ENCODE measurements at regions not wholly inside any gene's neighbourhood (a gene's known extent, or its start where the extent isn't known, plus 50 kb on each side); places are given as distances from the start of the nearest gene placed in this dataset.
"Not testable (repeated sequence)": the region's sequence is repeated elsewhere in the genome, so short reads cannot be mapped to it uniquely, and the experiment has no call there.

GRCh38 chr2:44087036-44087713, 81.5 kb upstream of the PPM1B start:
- DNase-seq, result peak; percentile 66

DNA sequence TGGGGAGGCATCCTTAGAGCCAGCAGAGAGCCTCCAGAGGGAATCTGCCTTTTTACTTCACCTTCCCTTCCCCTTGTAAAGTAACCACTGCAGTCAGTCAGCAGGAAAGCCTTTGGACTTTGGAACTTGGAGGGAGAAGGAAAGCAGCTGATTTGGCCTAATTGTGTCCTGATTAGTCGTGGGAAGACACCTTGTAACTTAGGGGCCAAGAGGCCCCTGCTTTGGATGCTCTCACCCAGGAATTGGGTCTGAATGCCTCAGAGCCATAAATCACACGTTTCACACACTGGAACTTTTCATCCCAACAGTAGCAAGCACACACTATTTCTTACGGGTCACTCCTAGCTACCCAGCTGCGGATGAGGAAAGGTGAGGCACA, 81.0 kb upstream of the PPM1B start:
- no peak for DNase-seq

GRCh38 chr2:44092519-44092918, 76.2 kb upstream of the PPM1B start:
- DNase-seq, result not testable (repeated sequence)

DNA sequence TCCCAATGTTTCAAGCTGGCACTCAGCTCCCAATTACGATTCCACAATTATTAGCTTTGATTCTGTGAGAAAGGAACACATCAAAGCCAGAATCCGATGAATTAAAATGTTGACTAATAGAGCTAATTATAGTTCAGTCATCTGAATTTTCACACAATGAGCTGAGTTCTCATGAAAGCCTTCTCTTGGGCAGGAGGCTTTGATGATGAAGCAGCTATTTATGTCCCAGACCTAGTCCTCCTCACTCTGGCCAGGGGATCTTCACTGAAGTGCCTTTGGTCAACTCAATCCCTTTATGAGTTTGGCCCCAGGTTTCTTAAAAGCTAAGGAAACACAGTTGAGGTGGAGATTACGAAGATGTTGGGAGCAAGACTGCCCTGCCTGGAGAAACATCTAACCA, 74.7 kb upstream of the PPM1B start:
- no peak for DNase-seq

DNA sequence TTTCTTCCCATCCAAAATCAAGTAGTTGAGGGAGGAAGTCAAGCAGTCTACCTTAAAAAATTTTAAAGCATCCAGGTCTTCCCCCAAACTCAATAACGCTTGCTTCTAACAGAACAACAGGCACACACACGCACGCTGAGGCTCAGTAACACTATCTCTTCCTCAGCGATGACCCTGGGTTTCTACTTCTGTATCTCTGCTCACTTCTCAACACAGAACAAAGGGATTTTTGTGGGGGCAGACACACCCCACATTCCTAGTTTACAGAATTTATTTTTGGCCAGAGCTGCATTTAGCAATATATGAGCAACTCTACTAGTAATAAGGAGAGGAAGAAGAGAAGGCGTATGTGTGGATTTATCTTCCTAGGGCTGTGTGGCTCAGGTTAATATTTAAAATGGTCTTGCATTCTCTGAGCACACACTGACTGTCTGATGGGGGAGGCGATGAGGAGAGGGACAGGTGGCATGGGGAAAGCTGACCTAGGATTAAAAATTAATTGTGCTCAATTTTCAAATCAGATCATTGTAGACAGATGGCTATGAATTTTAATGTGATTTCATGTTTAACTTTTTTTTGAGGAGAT, 71.3 kb upstream of the PPM1B start:
- no peak for DNase-seq

DNA sequence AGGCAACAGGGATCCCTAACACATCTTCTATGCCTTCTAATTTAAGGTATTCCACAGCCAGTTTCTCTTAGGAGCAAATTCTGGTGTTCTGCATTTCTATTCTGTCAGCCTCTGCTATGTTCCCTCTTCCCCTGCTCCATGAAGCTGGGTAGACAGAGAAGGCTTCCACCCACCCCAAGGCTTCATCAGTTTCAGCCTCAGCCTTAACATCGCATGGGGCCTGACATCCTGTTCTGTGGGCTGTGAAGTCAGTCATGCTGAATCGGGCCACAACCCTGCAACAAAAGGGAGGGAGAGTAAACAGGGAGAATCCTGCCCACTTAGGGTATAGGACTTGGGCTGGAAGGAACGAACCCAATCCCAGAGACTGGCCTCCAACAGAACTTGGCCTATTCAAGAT, 70.6 kb upstream of the PPM1B start:
- no peak for DNase-seq

DNA sequence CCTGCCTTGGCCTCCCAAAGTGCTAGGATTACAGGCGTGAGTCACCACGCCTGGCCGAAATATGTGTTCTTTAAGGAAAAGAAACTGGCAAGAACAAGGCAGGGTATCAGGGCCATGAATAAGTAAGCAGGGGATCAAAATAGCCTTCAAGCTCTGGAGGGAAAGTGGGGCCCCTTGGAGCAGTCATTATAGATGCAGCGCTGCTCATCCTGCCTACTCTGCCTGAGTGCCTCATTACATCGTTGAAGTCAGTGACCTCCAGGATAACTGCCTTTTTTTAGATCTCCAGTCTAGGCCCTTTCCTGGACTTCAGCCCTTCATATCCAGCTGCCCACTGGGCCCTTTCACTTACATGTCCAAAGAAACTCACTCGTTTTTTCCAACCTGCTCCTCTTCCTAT, 69.8 kb upstream of the PPM1B start:
- DNase-seq, result no peak

GRCh38 chr2:44100351-44100750, 68.3 kb upstream of the PPM1B start:
- peak; percentile 69 for DNase-seq

GRCh38 chr2:44101246-44101645, 67.4 kb upstream of the PPM1B start:
- DNase-seq, result no peak

GRCh38 chr2:44102790-44103562, 65.7 kb upstream of the PPM1B start:
- no peak for DNase-seq

GRCh38 chr2:44103639-44104038, 65.0 kb upstream of the PPM1B start:
- no peak for DNase-seq

DNA sequence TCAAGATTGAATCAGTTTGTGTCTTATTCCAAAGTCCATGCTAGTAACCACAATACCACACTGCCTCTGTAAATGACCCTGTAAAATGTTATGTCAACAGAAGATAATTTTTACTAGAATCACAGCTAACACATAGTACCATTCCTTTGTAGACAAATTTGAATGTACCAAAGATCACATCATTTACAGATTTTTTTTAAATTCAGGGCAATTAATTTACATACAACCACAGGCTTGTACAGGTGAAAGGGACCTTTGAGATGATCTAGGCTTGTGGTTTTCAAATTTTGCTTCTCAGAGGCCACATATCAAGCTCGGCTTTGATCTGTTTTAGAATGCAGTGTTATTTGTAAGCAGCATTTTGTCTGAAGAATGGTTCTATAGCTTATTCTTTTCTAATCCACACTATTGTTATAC, 63.8 kb upstream of the PPM1B start:
- no peak for DNase-seq

GRCh38 chr2:44106509-44106908, 62.2 kb upstream of the PPM1B start:
- DNase-seq, result not testable (repeated sequence)

DNA sequence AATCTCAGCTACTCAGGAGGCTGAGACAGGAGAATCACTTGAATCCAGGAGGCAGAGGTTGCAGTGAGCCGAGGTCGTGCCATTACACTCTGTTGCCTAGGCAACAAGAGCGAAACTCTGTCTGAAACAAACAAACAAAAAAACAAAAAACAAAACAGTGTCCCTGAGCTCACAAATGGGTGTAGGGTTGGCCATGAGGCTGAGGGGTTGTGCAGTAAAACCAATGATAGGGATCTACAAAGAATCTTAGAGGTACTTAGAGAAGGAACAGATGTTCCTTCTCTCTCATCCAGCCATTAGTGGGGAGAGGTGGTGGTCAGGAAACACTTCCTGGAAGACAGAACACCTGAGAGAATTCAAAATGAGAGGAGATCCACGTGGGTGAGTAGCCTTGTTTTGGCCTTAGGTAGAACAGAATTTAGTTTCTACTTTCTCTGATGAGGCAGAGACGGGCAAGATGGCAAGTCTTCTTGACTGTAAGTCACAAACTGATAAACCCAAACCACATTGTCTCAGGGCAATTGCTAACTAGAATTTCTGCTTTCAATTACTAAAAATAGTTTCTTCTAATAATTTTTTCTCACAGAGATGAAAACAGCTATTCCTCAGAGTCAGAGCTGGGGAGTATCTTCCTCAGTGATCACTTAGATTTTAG, 61.5 kb upstream of the PPM1B start:
- DNase-seq, result no peak

DNA sequence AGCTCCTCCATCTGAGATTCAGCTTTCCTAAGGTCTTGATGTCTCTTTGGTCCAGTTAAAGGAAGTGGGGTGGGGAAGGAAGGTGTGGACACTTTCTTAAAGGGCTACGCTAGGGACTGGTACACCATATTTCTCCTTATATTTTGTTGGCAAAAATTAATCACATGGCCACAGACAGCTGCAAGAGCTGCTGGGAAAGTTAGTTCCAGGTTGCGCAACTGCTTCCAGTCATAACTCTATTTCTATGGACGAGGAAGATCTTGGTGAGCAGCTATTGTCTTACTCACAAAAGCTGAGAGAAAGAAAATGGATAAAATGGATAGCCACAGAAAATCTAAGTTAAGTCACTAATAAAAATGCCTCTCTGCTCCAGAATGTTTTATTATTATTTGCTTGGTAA, 60.7 kb upstream of the PPM1B start:
- DNase-seq, result no peak

- DNase-seq, result no peak
Observed at GRCh38 chr2:44109166-44109565, 59.5 kb upstream of the PPM1B start.

GRCh38 chr2:44110444-44110843, 58.2 kb upstream of the PPM1B start:
- DNase-seq, result no peak

DNA sequence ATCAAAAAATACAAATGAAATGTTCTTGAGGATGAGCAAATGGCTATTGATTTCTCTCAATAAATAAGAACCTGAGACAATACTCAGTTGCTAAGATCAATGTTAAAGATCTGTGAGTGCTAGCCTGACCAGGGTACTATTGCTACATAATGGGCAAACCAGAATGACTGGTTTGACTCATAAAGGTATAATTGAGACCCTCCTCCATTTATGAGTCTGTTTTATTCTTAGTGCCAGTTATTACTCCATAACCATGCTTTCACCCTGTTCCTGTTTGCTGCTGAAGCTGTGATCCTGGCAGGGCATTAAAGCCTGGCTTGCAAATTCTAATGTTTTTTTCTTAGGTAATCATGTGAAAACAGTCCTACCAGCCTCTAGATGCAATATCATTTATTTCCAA, 56.6 kb upstream of the PPM1B start:
- no peak for DNase-seq

DNA sequence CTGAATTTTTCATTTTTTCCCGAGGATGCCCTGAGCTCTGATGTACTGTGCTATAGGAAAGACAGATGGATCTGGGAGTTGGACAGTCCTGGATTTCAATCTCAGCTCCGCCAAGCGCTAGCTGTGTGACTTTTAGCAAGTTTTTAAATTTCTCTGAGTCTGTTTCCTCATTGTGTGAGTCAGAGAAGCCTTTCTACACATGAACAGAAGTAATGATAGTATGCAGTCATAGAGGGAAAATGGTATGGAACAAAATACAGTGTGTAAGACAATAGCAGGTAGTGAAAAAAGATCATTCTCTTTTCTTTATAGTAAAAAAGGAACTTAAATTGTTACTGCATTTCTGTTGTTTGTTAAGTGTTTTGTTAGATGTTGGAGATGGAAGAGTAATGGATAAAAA, 52.4 kb upstream of the PPM1B start:
- DNase-seq, result no peak

DNA sequence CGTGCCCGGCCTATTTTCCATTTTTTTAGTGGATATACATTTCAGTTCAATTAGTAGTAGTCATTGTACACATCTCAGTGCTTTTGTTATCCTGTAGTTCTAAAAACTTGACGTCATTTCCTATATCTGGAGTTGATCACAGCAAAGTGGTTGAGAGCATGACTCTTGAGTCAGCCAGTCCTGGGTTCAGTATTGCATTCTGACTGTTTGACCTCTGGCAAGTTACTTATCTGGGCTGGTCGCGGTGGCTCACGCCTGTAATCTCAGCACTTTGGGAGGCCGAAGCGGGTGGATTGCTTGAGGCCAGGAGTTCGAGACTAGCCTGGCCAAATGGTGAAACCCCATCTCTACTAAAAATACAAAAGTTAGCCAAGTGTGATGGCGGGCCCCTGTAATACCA, 50.4 kb upstream of the PPM1B start:
- no peak for DNase-seq

Measured in fibroblast of skin of scalp (primary cell).